ENCODE measurements at regions not wholly inside any gene's neighbourhood (a gene's known extent, or its start where the extent isn't known, plus 50 kb on each side); places are given as distances from the start of the nearest gene placed in this dataset.
"Not testable (repeated sequence)": the region's sequence is repeated elsewhere in the genome, so short reads cannot be mapped to it uniquely, and the experiment has no call there.

DNA sequence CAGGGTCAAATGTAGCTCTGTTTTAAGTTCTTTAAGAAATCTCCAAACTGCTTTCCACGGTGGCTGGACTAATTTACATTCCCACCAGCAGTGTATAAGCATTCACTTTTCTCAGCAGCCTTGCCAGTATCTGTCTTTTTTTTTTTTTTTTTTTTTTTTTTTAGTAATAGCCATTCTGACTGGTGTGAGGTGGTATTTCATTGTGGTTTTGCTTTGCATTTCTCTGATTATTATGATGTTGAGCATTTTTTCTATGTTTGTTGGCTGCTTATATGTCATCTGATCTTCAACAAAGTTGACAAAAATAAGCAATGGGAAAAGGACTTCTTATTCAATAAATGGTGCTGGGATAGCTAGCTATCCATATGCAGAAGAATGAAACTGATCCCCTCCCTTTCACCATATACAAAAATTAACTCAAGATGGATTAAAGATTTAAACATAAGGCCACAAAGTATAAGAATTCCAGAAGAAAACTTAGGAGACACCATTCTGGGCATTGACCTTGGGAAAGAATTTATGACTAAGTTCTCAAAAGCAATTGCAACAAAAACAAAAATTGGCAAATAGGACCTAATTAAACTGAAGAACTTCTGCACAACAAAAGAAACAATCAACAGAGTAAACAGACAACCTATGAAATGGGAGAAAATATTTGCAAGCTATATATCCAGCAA, 52.6 kb upstream of the FRMD6 start:
- not testable (repeated sequence) for H3K27ac ChIP-seq (ENCODE audit: low read depth in 2 of 2, low read length in 2 of 2); H3K4me3 ChIP-seq (ENCODE audit: low read length in 2 of 2); H3K27me3 ChIP-seq (ENCODE audit: control insufficient read depth in 2 of 2, insufficient read depth in 2 of 2, low read length in 2 of 2); H3K36me3 ChIP-seq (ENCODE audit: control insufficient read depth in 2 of 2, insufficient read depth in 2 of 2, low read length in 2 of 2); H3K9ac ChIP-seq (ENCODE audit: low read depth in 1 of 2, low read length in 2 of 2); H3K9me3 ChIP-seq (ENCODE audit: control insufficient read depth in 2 of 2, low read length in 2 of 2); H3K4me1 ChIP-seq (ENCODE audit: control insufficient read depth in 2 of 2, insufficient read depth in 2 of 2, low read length in 2 of 2)

DNA sequence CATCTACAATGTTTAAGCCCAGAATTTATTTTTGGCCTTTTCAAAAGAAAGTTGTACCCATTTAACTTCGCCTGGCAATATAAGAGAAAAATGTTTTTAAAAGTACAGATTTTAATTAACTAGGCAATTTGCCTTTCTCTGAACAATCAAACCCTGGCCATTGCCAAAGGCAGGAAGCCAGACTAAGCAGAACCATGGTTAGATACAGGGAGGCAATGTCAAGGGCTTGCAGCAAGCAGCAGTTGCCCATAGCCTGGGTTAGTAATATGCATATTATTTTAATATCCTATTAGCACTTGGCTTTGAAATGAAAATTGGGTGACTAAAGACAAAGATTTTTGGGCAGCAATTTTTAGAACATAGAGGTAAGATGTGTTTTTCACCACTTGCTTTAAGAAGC, 51.1 kb upstream of the FRMD6 start:
- Histone ChIP-seq H3K27me3 (ENCODE audit: control insufficient read depth in 2 of 2, insufficient read depth in 2 of 2, low read length in 2 of 2) (no peaks in the 10 kb centered on the region), H3K4me3 (ENCODE audit: low read length in 2 of 2) (no peak overlapping the region), H3K9me3 (ENCODE audit: control insufficient read depth in 2 of 2, low read length in 2 of 2) (no peaks in the 10 kb centered on the region), H3K9ac (ENCODE audit: low read depth in 1 of 2, low read length in 2 of 2) (no peak overlapping the region), H3K36me3 (ENCODE audit: control insufficient read depth in 2 of 2, insufficient read depth in 2 of 2, low read length in 2 of 2) (no peaks in the 10 kb centered on the region), H3K4me1 (ENCODE audit: control insufficient read depth in 2 of 2, insufficient read depth in 2 of 2, low read length in 2 of 2) (no peaks in the 10 kb centered on the region), H3K27ac (ENCODE audit: low read depth in 2 of 2, low read length in 2 of 2) (no peak overlapping the region)
